ENCODE measurements at regions not wholly inside any gene's neighbourhood (a gene's known extent, or its start where the extent isn't known, plus 50 kb on each side); places are given as distances from the start of the nearest gene placed in this dataset.

DNA sequence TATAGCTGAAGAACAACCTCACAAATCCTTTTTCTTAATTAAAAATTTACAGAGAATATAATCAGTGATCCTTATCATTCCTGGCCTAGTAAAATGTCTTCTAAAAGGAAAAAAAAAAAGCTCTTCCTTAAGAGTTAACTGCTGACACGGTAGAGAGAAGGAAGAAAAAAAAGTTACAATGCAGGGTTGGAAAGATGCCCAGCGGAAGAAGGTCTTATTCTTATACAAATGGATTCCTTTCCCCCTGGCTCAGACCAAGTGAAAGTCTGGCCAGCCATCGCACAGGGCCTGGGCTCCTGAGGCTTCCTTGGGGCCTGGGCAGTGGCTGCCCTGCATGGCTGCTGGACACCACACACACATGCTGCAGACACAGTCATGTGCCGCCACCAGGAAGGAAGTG is 688.6 kb downstream of the TENT5A start:
- no peak for TF ChIP-seq SPI1 (IDR thresholded peaks at IDR 0.05; ENCODE audit: borderline replicate concordance, low read depth)
- TF ChIP-seq, protein P1, sequence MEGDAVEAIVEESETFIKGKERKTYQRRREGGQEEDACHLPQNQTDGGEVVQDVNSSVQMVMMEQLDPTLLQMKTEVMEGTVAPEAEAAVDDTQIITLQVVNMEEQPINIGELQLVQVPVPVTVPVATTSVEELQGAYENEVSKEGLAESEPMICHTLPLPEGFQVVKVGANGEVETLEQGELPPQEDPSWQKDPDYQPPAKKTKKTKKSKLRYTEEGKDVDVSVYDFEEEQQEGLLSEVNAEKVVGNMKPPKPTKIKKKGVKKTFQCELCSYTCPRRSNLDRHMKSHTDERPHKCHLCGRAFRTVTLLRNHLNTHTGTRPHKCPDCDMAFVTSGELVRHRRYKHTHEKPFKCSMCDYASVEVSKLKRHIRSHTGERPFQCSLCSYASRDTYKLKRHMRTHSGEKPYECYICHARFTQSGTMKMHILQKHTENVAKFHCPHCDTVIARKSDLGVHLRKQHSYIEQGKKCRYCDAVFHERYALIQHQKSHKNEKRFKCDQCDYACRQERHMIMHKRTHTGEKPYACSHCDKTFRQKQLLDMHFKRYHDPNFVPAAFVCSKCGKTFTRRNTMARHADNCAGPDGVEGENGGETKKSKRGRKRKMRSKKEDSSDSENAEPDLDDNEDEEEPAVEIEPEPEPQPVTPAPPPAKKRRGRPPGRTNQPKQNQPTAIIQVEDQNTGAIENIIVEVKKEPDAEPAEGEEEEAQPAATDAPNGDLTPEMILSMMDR (IDR thresholded peaks at IDR 0.05; ENCODE audit: insufficient read depth, low read length): no peak
- TF ChIP-seq, protein P2, sequence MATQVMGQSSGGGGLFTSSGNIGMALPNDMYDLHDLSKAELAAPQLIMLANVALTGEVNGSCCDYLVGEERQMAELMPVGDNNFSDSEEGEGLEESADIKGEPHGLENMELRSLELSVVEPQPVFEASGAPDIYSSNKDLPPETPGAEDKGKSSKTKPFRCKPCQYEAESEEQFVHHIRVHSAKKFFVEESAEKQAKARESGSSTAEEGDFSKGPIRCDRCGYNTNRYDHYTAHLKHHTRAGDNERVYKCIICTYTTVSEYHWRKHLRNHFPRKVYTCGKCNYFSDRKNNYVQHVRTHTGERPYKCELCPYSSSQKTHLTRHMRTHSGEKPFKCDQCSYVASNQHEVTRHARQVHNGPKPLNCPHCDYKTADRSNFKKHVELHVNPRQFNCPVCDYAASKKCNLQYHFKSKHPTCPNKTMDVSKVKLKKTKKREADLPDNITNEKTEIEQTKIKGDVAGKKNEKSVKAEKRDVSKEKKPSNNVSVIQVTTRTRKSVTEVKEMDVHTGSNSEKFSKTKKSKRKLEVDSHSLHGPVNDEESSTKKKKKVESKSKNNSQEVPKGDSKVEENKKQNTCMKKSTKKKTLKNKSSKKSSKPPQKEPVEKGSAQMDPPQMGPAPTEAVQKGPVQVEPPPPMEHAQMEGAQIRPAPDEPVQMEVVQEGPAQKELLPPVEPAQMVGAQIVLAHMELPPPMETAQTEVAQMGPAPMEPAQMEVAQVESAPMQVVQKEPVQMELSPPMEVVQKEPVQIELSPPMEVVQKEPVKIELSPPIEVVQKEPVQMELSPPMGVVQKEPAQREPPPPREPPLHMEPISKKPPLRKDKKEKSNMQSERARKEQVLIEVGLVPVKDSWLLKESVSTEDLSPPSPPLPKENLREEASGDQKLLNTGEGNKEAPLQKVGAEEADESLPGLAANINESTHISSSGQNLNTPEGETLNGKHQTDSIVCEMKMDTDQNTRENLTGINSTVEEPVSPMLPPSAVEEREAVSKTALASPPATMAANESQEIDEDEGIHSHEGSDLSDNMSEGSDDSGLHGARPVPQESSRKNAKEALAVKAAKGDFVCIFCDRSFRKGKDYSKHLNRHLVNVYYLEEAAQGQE (IDR thresholded peaks at IDR 0.05; ENCODE audit: insufficient replicate concordance, low read depth): no peak
- no peak for TF ChIP-seq GABPA (IDR thresholded peaks at IDR 0.05; ENCODE audit: low read depth)
- no peak for TF ChIP-seq POLR2AphosphoS5 (IDR thresholded peaks at IDR 0.05; ENCODE audit: low read depth)

All from HL-60 (cell line).